Activated B cell treated with CpG ODN at 0.5 μM for 24 hours (primary cell): ENCODE measurements at regions not wholly inside any gene's neighbourhood (a gene's known extent, or its start where the extent isn't known, plus 50 kb on each side); places are given as distances from the start of the nearest gene placed in this dataset.

Experiments used
- ATAC-seq: fragments of 200-7000 bp; cut with Tn5 transposase; one replicate; pipeline ENCODE4 v1.10.0; 2021; ENCODE audit warnings: low read depth, mild to moderate bottlenecking, moderate library complexity
- CTCF ChIA-PET: fragments of 350-600 bp; sonication (Branson Sonifier 250); formaldehyde crosslinking; loops from one replicate; lab custom pipeline; 2021; ENCODE audit warnings: antibody characterized with exemption; lab: Charles Lee
- POLR2A ChIA-PET: fragments of 350-600 bp; sonication (Branson Sonifier 250); formaldehyde crosslinking; loops from one replicate; lab custom pipeline; 2021; ENCODE audit warnings: antibody characterized with exemption; lab: Charles Lee
- DNase-seq: peaks from one replicate; pipeline ENCODE4 v3.0.0; 2022
- H3K27ac Mint-ChIP-seq: one replicate; pipeline ENCODE4 v1.8.0; 2020; ENCODE audit warnings: mixed read lengths
- H3K27me3 Mint-ChIP-seq: one replicate; pipeline ENCODE4 v1.8.0; 2021; ENCODE audit warnings: mixed read lengths
- H3K36me3 Mint-ChIP-seq: one replicate; pipeline ENCODE4 v1.8.0; 2021; ENCODE audit warnings: low read depth, mixed read lengths
- H3K4me1 Mint-ChIP-seq: one replicate; pipeline ENCODE4 v1.8.0; 2021; ENCODE audit warnings: mixed read lengths
- H3K4me3 Mint-ChIP-seq: one replicate; pipeline ENCODE4 v1.8.0; 2020; ENCODE audit warnings: mild to moderate bottlenecking, mixed read lengths
- H3K9me3 Mint-ChIP-seq: one replicate; pipeline ENCODE4 v1.8.0; 2020; ENCODE audit warnings: mixed read lengths
- CTCF ChIP-seq: fragments of 200-600 bp; IDR thresholded peaks from one replicate; pipeline ENCODE4 v1.8.0; 2022; ENCODE audit warnings: antibody characterized with exemption, mild to moderate bottlenecking
- intact Hi-C: fragments of 100-400 bp; cut with micrococcal nuclease; formaldehyde crosslinking; loops from one replicate; pipeline ENCODE4 v1.15.1; 2024

- Mint-ChIP-seq H3K27me3 (peaks cover 6% of the 10 kb centered on the region), H3K36me3 (no peaks in the 10 kb centered on the region), H3K4me1 (no peaks in the 10 kb centered on the region), H3K4me3 (no peak overlapping the region), H3K9me3 (no peaks in the 10 kb centered on the region), H3K27ac (no peak overlapping the region)
- ATAC-seq (no peak), DNase-seq (no peak)
- TF ChIP-seq CTCF, result no peak
- intact Hi-C loops, result no loop called here
- POLR2A ChIA-PET, result no interaction called here
- CTCF ChIA-PET, result no interaction called here
Observed at GRCh38 chr5:14976486-14976885, 104.9 kb upstream of the ANKH start.

GRCh38 chr5:14971873-14972272 is 100.3 kb upstream of the ANKH start:
- ChIA-PET CTCF (no interaction called here), POLR2A (no interaction called here)
- intact Hi-C loops, result no loop called here
- Mint-ChIP-seq H3K27me3 (peaks cover 11% of the 10 kb centered on the region), H3K4me1 (no peaks in the 10 kb centered on the region), H3K27ac (no peak overlapping the region), H3K4me3 (no peak overlapping the region), H3K36me3 (no peaks in the 10 kb centered on the region), H3K9me3 (no peaks in the 10 kb centered on the region)
- no peak for DNase-seq
- no peak for ATAC-seq
- TF ChIP-seq CTCF, result no peak

GRCh38 chr5:14968796-14969195 is 97.2 kb upstream of the ANKH start:
- Mint-ChIP-seq H3K4me1 (no peaks in the 10 kb centered on the region), H3K9me3 (no peaks in the 10 kb centered on the region), H3K36me3 (no peaks in the 10 kb centered on the region), H3K27me3 (peaks cover 15% of the 10 kb centered on the region), H3K4me3 (no peak overlapping the region), H3K27ac (no peak overlapping the region)
- TF ChIP-seq CTCF, result no peak
- DNase-seq, result no peak
- ChIA-PET CTCF (interaction anchor here (1.0 kb wide), 2 partner anchors 34 to 35 kb away, joined by 3 read pairs; no protein-coding TSS in a partner anchor), POLR2A (no interaction called here)
- no peak for ATAC-seq
- intact Hi-C loops, result no loop called here

GRCh38 chr5:14967166-14967565 is 95.6 kb upstream of the ANKH start:
- no peak for TF ChIP-seq CTCF
- Mint-ChIP-seq H3K27me3 (peaks cover 12% of the 10 kb centered on the region), H3K36me3 (no peaks in the 10 kb centered on the region), H3K4me3 (no peak overlapping the region), H3K9me3 (no peaks in the 10 kb centered on the region), H3K4me1 (no peaks in the 10 kb centered on the region), H3K27ac (no peak overlapping the region)
- CTCF ChIA-PET, result interaction anchor here (0.8 kb wide), 1 partner anchor 10 kb away, joined by 4 read pairs; no protein-coding TSS in a partner anchor
- intact Hi-C loops, result no loop called here
- POLR2A ChIA-PET, result no interaction called here
- ATAC-seq (no peak), DNase-seq (no peak)

- H3K9me3 Mint-ChIP-seq, result no peaks in the 10 kb centered on the region
- ChIA-PET CTCF (no interaction called here), POLR2A (no interaction called here)
- H3K27me3 Mint-ChIP-seq, result peaks cover 14% of the 10 kb centered on the region
- TF ChIP-seq CTCF, result no peak
- H3K4me1 Mint-ChIP-seq, result no peaks in the 10 kb centered on the region
- no peak overlapping the region for H3K27ac Mint-ChIP-seq
- DNase-seq (no peak), ATAC-seq (no peak)
- intact Hi-C loops, result no loop called here
- no peaks in the 10 kb centered on the region for H3K36me3 Mint-ChIP-seq
- no peak overlapping the region for H3K4me3 Mint-ChIP-seq
Observed at GRCh38 chr5:14965815-14966214, 94.2 kb upstream of the ANKH start.
